Panc1 (cell line): ENCODE measurements at regions not wholly inside any gene's neighbourhood (a gene's known extent, or its start where the extent isn't known, plus 50 kb on each side); places are given as distances from the start of the nearest gene placed in this dataset.

Experiments
- CTCF ChIP-seq: fragments of 450-650 bp; IDR thresholded peaks from 2 replicates; pipeline ENCODE4 v1.5.1; 2017; ENCODE audit warnings: mild to moderate bottlenecking
- POLR2AphosphoS5 ChIP-seq: IDR thresholded peaks from 2 replicates; pipeline ENCODE4 v1.6.1; 2012; ENCODE audit warnings: mild to moderate bottlenecking, low read depth, low read length, moderate library complexity
- REST ChIP-seq, 2 experiments: IDR thresholded peaks; 2 replicates each; pipeline ENCODE4 v1.6.1; 2011 to 2012; ENCODE audit warnings: low read depth in 2 of 2, control low read depth in 1 of 2, low read length in 1 of 2, mild to moderate bottlenecking in 1 of 2, moderate library complexity in 1 of 2; ENCODE audit not compliant: insufficient read depth in 1 of 2
- SIN3A ChIP-seq: IDR thresholded peaks from 2 replicates; pipeline ENCODE4 v1.6.1; 2012; ENCODE audit warnings: low read depth, mild to moderate bottlenecking, low read length, moderate library complexity, borderline replicate concordance; ENCODE audit not compliant: insufficient read depth

DNA sequence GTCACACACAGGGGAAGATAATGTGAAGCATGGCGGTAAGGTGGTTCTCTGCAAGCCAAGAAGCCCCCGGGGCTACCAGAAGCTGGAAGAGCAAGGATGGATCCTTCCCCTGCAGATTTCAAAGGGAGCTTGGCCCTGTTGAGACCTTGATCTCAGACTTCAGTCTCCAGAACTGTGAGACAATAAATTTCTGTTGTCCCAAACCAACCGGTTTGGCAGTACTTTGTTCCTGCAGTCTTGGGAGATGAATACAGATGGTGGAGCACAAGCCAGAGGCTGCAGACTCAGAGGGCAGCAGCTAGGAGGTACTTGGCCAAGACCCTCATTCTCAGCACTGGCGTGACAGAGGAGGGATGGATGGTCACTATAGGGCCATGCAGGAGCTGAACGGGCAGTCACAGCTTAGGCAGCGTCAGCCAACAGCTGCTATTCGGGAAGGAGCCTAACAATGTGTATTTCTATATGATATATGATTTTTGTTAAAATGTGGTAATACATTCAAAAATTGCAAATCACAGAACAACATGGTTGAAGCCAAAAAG, 387.3 kb downstream of the TNS3 start:
- TF ChIP-seq CTCF (no peak), REST (IDR thresholded peaks at IDR 0.05; ENCODE audit: insufficient read depth in 1 of 2, low read depth in 2 of 2, low read length in 1 of 2) (no peak), POLR2AphosphoS5 (no peak), SIN3A (no peak)
